ENCODE measurements at regions not wholly inside any gene's neighbourhood (a gene's known extent, or its start where the extent isn't known, plus 50 kb on each side); places are given as distances from the start of the nearest gene placed in this dataset.

- TF ChIP-seq CTCF (IDR thresholded peaks at IDR 0.05; ENCODE audit: poor library complexity, severe bottlenecking) (no peak), EZH2 (IDR thresholded peaks at IDR 0.05; ENCODE audit: borderline replicate concordance, insufficient read depth, low read length, poor library complexity, severe bottlenecking) (no peak), TAF1 (IDR thresholded peaks at IDR 0.05; ENCODE audit: low read depth) (no peak)
Measured at GRCh38 chr3:145088917-145089316, 1072.1 kb downstream of the PLOD2 start.
